ENCODE measurements at regions not wholly inside any gene's neighbourhood (a gene's known extent, or its start where the extent isn't known, plus 50 kb on each side); places are given as distances from the start of the nearest gene placed in this dataset.

- DNase-seq: no peak
These were observed 89.0 kb upstream of the PRNP start for GRCh38 chr20:4597215-4597614.

GRCh38 chr20:4593149-4593525 is 93.1 kb upstream of the PRNP start:
- no peak for DNase-seq

GRCh38 chr20:4592316-4593148 is 93.7 kb upstream of the PRNP start:
- peak in 1 of 2 donors; percentile 64 for DNase-seq

GRCh38 chr20:4591975-4592315 is 94.3 kb upstream of the PRNP start:
- no peak for DNase-seq

GRCh38 chr20:4585758-4586157 is 100.5 kb upstream of the PRNP start:
- DNase-seq: no peak

- peak in 1 of 2 donors; percentile 60 for DNase-seq
These were observed 101.0 kb upstream of the PRNP start for GRCh38 chr20:4585104-4585753.

- no peak for DNase-seq
These were observed 101.7 kb upstream of the PRNP start for GRCh38 chr20:4584510-4584909.

GRCh38 chr20:4581838-4582237 is 104.4 kb upstream of the PRNP start:
- DNase-seq: no peak

- no peak for DNase-seq
These were observed 107.9 kb upstream of the PRNP start for GRCh38 chr20:4578375-4578774.

GRCh38 chr20:4574356-4574690 is 111.9 kb upstream of the PRNP start:
- no peak for DNase-seq

GRCh38 chr20:4573564-4574355 is 112.5 kb upstream of the PRNP start:
- no peak for DNase-seq

- no peak for DNase-seq
These were observed 114.3 kb upstream of the PRNP start for GRCh38 chr20:4571759-4572531.

GRCh38 chr20:4569865-4570264 is 116.4 kb upstream of the PRNP start:
- no peak for DNase-seq

- no peak for DNase-seq
These were observed 117.2 kb upstream of the PRNP start for GRCh38 chr20:4569092-4569491.

- DNase-seq: no peak
These were observed 117.8 kb upstream of the PRNP start for GRCh38 chr20:4568361-4568959.

GRCh38 chr20:4567170-4567569 is 119.1 kb upstream of the PRNP start:
- peak; percentile 35 to 37 for DNase-seq

GRCh38 chr20:4563534-4563933 is 122.7 kb upstream of the PRNP start:
- DNase-seq: peak; percentile 8 to 31

GRCh38 chr20:4563031-4563430 is 123.2 kb upstream of the PRNP start:
- no peak for DNase-seq

GRCh38 chr20:4560667-4561066 is 125.6 kb upstream of the PRNP start:
- no peak for DNase-seq

GRCh38 chr20:4559906-4560305 is 126.3 kb upstream of the PRNP start:
- DNase-seq: no peak

GRCh38 chr20:4559106-4559505 is 127.2 kb upstream of the PRNP start:
- no peak for DNase-seq

GRCh38 chr20:4556781-4557180 is 129.5 kb upstream of the PRNP start:
- DNase-seq: no peak
